ENCODE measurements at regions not wholly inside any gene's neighbourhood (a gene's known extent, or its start where the extent isn't known, plus 50 kb on each side); places are given as distances from the start of the nearest gene placed in this dataset.

DNA sequence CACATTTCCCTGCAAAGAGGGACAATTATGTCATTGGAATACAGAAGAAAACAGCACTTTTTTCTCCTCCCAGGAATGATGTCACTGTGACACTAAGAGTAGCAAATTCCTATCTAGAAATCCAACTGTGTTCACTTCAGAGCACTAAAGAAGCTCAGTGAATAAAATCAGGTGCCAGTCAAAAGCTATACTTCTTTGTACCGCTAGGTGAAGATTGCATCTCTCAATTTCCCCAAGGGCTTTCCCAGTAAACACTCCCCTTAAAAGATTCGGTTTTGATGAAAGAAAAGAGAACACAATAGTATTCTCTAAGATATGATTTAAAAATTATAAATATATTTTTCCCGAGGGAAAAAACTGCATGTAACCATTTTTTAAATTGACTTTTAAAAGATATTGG is 104.7 kb upstream of the MID1 start:
- TF ChIP-seq CTCF (IDR thresholded peaks at IDR 0.05) (no peak), POLR2AphosphoS5 (IDR thresholded peaks at IDR 0.05; ENCODE audit: insufficient read depth in 1 of 2, low read depth in 1 of 2) (no peak), POLR2A (IDR thresholded peaks at IDR 0.05) (no peak)
